ENCODE measurements at regions not wholly inside any gene's neighbourhood (a gene's known extent, or its start where the extent isn't known, plus 50 kb on each side); places are given as distances from the start of the nearest gene placed in this dataset.

DNA sequence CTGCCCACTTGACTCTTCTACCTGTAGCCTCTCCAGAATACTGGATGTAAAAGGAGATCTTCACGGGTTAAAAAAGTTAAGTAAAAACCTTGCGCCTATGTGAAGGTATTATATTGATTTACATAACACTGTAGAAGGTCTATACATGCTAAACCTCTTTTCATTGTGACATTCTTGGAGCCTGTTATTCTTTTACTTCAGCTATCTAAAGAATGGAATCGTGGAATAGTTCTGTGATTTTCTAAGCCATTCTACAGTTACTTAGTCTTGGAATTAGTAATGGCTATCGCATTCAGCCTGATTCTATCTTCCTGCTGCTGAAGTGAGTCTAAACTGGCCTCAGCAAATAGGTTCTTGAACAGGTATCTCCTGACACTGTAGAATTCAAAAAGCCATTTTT is 430.0 kb upstream of the DPH6 start:
- no peak for TF ChIP-seq POLR2A (IDR thresholded peaks at IDR 0.05)
- TF ChIP-seq, protein P1, sequence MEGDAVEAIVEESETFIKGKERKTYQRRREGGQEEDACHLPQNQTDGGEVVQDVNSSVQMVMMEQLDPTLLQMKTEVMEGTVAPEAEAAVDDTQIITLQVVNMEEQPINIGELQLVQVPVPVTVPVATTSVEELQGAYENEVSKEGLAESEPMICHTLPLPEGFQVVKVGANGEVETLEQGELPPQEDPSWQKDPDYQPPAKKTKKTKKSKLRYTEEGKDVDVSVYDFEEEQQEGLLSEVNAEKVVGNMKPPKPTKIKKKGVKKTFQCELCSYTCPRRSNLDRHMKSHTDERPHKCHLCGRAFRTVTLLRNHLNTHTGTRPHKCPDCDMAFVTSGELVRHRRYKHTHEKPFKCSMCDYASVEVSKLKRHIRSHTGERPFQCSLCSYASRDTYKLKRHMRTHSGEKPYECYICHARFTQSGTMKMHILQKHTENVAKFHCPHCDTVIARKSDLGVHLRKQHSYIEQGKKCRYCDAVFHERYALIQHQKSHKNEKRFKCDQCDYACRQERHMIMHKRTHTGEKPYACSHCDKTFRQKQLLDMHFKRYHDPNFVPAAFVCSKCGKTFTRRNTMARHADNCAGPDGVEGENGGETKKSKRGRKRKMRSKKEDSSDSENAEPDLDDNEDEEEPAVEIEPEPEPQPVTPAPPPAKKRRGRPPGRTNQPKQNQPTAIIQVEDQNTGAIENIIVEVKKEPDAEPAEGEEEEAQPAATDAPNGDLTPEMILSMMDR (IDR thresholded peaks at IDR 0.05), result no peak
- intact Hi-C loops (cut with DNase I; ENCODE audit: low total_unique reads), result no loop called here
- 92 to 93% methylated on average over 4 of the region's 4 CpGs for WGBS, 2 donors
- H3K4me3 ChIP-seq (ENCODE audit: low read depth, poor library complexity, severe bottlenecking), result no peak overlapping the region
- DNase-seq (ENCODE audit: low spot score in 2 of 2), result no peak

DNA sequence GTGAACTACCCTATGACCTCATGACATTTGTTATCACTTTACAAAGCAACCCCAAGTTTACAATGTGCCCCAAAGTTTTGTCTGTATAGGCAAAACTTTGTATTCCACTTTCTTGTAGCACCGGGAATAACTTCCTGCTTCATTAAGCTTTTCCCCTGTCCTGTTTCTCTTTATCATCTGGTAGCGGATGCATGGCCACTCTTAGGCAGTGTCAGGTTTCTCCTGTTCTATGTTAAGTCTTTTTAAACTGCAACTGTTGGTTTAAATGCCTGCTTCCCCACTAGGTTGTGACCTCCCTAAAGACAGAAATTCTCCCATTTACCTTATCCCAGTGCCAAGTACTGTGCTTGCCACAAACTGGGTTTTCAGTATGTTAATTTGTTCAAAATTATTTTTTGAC is 433.6 kb upstream of the DPH6 start:
- no peak for DNase-seq (ENCODE audit: low spot score in 2 of 2)
- no peak overlapping the region for H3K4me3 ChIP-seq (ENCODE audit: low read depth, poor library complexity, severe bottlenecking)
- intact Hi-C loops (cut with DNase I; ENCODE audit: low total_unique reads), result no loop called here
- WGBS, 2 donors, result 89 to 91% methylated on average over 2 of the region's 2 CpGs
- TF ChIP-seq POLR2A (IDR thresholded peaks at IDR 0.05), result no peak
- TF ChIP-seq, protein P1 (IDR thresholded peaks at IDR 0.05), result no peak

DNA sequence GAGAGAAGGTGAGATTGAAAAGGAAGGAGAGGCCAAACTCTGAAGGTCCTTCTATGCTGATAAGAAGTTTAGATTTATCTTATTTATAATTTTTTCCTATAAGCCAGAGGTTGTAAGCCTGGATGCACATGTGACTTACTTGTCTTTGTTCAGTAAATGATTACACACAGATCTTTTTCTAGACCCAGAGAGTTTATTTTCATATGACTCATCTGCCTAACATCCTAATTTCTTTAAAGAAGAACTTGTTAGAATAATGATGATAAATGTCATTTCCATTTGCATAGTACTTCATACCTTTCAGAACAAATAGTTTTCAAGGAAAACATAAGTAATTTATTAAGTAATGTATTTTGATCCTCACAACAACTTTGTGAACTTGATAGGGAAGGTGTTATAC is 434.8 kb upstream of the DPH6 start:
- no peak for TF ChIP-seq POLR2A (IDR thresholded peaks at IDR 0.05)
- TF ChIP-seq, protein P1 (IDR thresholded peaks at IDR 0.05), result no peak
- no peak overlapping the region for H3K4me3 ChIP-seq (ENCODE audit: low read depth, poor library complexity, severe bottlenecking)
- intact Hi-C loops (cut with DNase I; ENCODE audit: low total_unique reads), result no loop called here
- DNase-seq (ENCODE audit: low spot score in 2 of 2), result no peak

DNA sequence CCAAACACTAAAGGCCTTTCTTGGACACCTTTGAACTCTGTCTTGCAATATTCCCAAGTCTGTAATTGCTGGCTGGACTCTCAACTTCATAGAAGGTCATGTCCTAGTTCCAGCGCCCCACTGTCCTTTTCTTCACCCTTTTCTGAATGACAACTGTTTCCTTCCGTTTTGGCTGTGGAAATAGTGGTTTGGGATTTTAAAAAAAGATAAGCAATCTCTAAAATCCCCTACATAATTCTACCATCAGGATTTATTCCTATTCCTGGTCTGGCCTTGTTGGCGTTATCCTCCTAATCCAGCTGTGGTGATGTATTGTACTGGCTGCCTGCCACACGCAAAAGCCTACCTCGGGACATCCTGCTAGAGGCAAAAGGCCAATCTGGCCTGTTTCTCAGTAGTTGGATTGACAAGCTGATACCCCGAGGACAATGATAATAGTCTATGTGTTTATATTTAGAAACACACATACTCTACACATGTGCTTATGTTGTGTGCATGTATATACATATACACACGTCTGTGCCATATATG is 440.3 kb upstream of the DPH6 start:
- WGBS, 2 donors, result 31 to 34% methylated on average over 7 of the region's 7 CpGs
- no peak overlapping the region for H3K4me3 ChIP-seq (ENCODE audit: low read depth, poor library complexity, severe bottlenecking)
- intact Hi-C loops (cut with DNase I; ENCODE audit: low total_unique reads), result no loop called here
- TF ChIP-seq, protein P1 (IDR thresholded peaks at IDR 0.05), result no peak
- no peak for TF ChIP-seq POLR2A (IDR thresholded peaks at IDR 0.05)
- DNase-seq (ENCODE audit: low spot score in 2 of 2), result no peak

DNA sequence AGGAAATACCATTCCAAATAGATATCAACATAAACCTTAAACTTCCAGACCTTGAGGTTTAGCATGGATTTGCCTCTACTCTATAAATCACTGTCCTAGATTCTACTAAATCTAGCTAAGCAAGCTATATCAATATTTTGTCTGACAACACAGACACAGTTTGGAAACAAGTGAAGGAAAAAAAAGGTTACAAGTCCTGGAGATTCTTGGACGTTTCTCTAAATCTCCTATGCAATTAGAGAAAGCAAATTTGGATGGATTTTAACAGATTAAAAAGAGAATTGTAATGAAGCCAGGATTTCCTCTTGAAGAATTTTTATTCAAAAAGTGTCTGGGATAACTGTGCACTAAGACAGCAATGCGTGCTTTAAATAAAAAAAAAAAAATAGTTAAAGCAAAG is 441.1 kb upstream of the DPH6 start:
- TF ChIP-seq, protein P1 (IDR thresholded peaks at IDR 0.05), result no peak
- no peak for TF ChIP-seq POLR2A (IDR thresholded peaks at IDR 0.05)
- intact Hi-C loops (cut with DNase I; ENCODE audit: low total_unique reads), result no loop called here
- H3K4me3 ChIP-seq (ENCODE audit: low read depth, poor library complexity, severe bottlenecking), result no peak overlapping the region
- WGBS, 2 donors, result 45 to 56% methylated on average over 2 of the region's 2 CpGs
- no peak for DNase-seq (ENCODE audit: low spot score in 2 of 2)

DNA sequence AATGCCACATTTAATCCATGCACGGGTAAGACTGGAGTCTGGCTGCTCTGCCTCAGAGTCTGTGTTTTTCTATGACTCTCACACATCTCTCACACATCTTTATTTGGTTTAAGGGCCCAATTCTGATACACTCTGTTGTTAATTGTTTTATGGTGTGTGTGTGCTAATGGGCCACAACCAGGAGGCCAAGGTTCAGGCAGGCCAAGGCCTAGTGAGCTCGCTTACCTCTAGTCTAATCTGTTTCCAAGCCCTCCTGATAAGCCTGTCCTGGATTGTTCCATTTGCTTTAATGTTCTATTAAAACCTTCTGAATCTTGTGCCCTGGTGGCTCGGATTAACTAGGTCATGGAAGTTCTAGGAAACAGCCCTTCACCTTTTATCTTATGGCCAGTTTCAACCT is 445.4 kb upstream of the DPH6 start:
- intact Hi-C loops (cut with DNase I; ENCODE audit: low total_unique reads), result no loop called here
- 92 to 95% methylated on average over 3 of the region's 3 CpGs for WGBS, 2 donors
- H3K4me3 ChIP-seq (ENCODE audit: low read depth, poor library complexity, severe bottlenecking), result no peak overlapping the region
- no peak for TF ChIP-seq POLR2A (IDR thresholded peaks at IDR 0.05)
- TF ChIP-seq, protein P1 (IDR thresholded peaks at IDR 0.05), result no peak
- no peak for DNase-seq (ENCODE audit: low spot score in 2 of 2)

Measured in lower leg skin (tissue), 4 donors.